Fibroblast of lung (primary cell): ENCODE measurements at regions not wholly inside any gene's neighbourhood (a gene's known extent, or its start where the extent isn't known, plus 50 kb on each side); places are given as distances from the start of the nearest gene placed in this dataset.

Source experiments
- DNase-seq, 2 donors: peaks; one replicate each; pipeline versions ENCODE4 v3.0.0 to v3.0.0-alpha.2; 2010; ENCODE audit warnings: low read depth in 2 of 2
- H2AFZ ChIP-seq: 2 replicates; pipeline ENCODE4 v1.5.1; 2012; ENCODE audit warnings: low read length, control low read depth, inconsistent platforms
- H3K27ac ChIP-seq: 2 replicates; pipeline ENCODE4 v1.5.1; 2011; ENCODE audit warnings: low read length, control low read depth; ENCODE audit not compliant: insufficient read depth
- H3K27me3 ChIP-seq: 2 replicates; pipeline ENCODE4 v1.5.1; 2011; ENCODE audit warnings: mild to moderate bottlenecking, low read length; ENCODE audit not compliant: control insufficient read depth, insufficient read depth
- H3K36me3 ChIP-seq: 2 replicates; pipeline ENCODE4 v1.5.1; 2011; ENCODE audit warnings: low read length; ENCODE audit not compliant: control insufficient read depth, insufficient read depth
- H3K4me1 ChIP-seq: 2 replicates; pipeline ENCODE4 v1.5.1; 2011; ENCODE audit warnings: low read length; ENCODE audit not compliant: control insufficient read depth, insufficient read depth; ENCODE audit errors: extremely low read depth
- H3K4me2 ChIP-seq: 2 replicates; pipeline ENCODE4 v1.5.1; 2011; ENCODE audit warnings: low read length, control low read depth; ENCODE audit not compliant: insufficient read depth; ENCODE audit errors: extremely low read depth
- H3K4me3 ChIP-seq, 4 experiments: fragments of 200-600 bp in 1 of 4; sonication (generic) in 1 of 4; replicated peaks in 1 of 4; 2 replicates each; pipeline ENCODE4 v1.5.1; 2011 to 2016; ENCODE audit warnings: low read length in 4 of 4, low read depth in 3 of 4, mild to moderate bottlenecking in 3 of 4, control low read depth in 2 of 4, inconsistent platforms in 1 of 4, mixed read lengths in 1 of 4; ENCODE audit not compliant: insufficient read depth in 1 of 4; ENCODE audit errors: control extremely low read depth in 1 of 4
- H3K79me2 ChIP-seq: 2 replicates; pipeline ENCODE4 v1.5.1; 2012; ENCODE audit warnings: mild to moderate bottlenecking, low read length, inconsistent platforms; ENCODE audit not compliant: control insufficient read depth, insufficient read depth
- H3K9ac ChIP-seq: 2 replicates; pipeline ENCODE4 v1.5.1; 2011; ENCODE audit warnings: mild to moderate bottlenecking, low read length, control low read depth; ENCODE audit not compliant: insufficient read depth
- H3K9me3 ChIP-seq: 2 replicates; pipeline ENCODE4 v1.5.1; 2012; ENCODE audit warnings: low read depth, low read length; ENCODE audit not compliant: control insufficient read depth, insufficient read depth
- H4K20me1 ChIP-seq: 2 replicates; pipeline ENCODE4 v1.5.1; 2011; ENCODE audit warnings: low read length; ENCODE audit not compliant: control insufficient read depth, insufficient read depth; ENCODE audit errors: extremely low read depth
- CTCF ChIP-seq, 2 donors: IDR thresholded peaks in 1 of 2; conservative IDR thresholded peaks in 1 of 2; 1 replicate in 1 of 2; 2 replicates in 1 of 2; pipeline ENCODE4 v1.5.1; 2011 to 2012; ENCODE audit warnings: low read length in 2 of 2, control low read depth in 1 of 2, inconsistent platforms in 1 of 2, low read depth in 1 of 2, mild to moderate bottlenecking in 1 of 2
- EZH2 ChIP-seq: IDR thresholded peaks from 2 replicates; pipeline ENCODE4 v1.5.1; 2012; ENCODE audit warnings: low read length, control low read depth, mild to moderate bottlenecking; ENCODE audit errors: missing control alignments

GRCh38 chr5:2335733-2336515 lies 415.6 kb downstream of the IRX2 start:
- H3K79me2 ChIP-seq = no peaks in the 10 kb centered on the region
- H3K36me3 ChIP-seq = no peaks in the 10 kb centered on the region
- no peak overlapping the region for H3K4me3 ChIP-seq
- H3K4me2 ChIP-seq = no peak overlapping the region
- H3K4me1 ChIP-seq = no peaks in the 10 kb centered on the region
- no peaks in the 10 kb centered on the region for H3K27me3 ChIP-seq
- H3K9ac ChIP-seq = no peak overlapping the region
- DNase-seq = no peak
- H2AFZ ChIP-seq = no peak overlapping the region
- H3K9me3 ChIP-seq = peaks cover 4% of the 10 kb centered on the region
- H3K27ac ChIP-seq = no peak overlapping the region
- no peaks in the 10 kb centered on the region for H4K20me1 ChIP-seq
- TF ChIP-seq EZH2 = no peak
- no peak for TF ChIP-seq CTCF (conservative IDR thresholded peaks at IDR 0.05 in 1 of 2, IDR thresholded peaks at IDR 0.05 in 1 of 2; ENCODE audit: low read depth in 1 of 2, low read length in 2 of 2)

- Histone ChIP-seq H3K36me3 (no peaks in the 10 kb centered on the region), H3K9me3 (peaks cover 4% of the 10 kb centered on the region), H3K27me3 (no peaks in the 10 kb centered on the region), H3K4me1 (no peaks in the 10 kb centered on the region), H3K9ac (no peak overlapping the region), H2AFZ (no peak overlapping the region), H3K4me3 (no peak overlapping the region), H4K20me1 (no peaks in the 10 kb centered on the region), H3K79me2 (no peaks in the 10 kb centered on the region), H3K27ac (no peak overlapping the region), H3K4me2 (no peak overlapping the region)
- no peak for DNase-seq
- TF ChIP-seq CTCF (conservative IDR thresholded peaks at IDR 0.05 in 1 of 2, IDR thresholded peaks at IDR 0.05 in 1 of 2; ENCODE audit: low read depth in 1 of 2, low read length in 2 of 2) = no peak
- TF ChIP-seq EZH2 = no peak
Observed at GRCh38 chr5:2335125-2335732, 416.2 kb downstream of the IRX2 start.

GRCh38 chr5:2334719-2335118 lies 416.8 kb downstream of the IRX2 start:
- Histone ChIP-seq H2AFZ (no peak overlapping the region), H4K20me1 (no peaks in the 10 kb centered on the region), H3K4me2 (no peak overlapping the region), H3K27ac (no peak overlapping the region), H3K9ac (no peak overlapping the region), H3K4me3 (no peak overlapping the region), H3K27me3 (no peaks in the 10 kb centered on the region), H3K4me1 (no peaks in the 10 kb centered on the region), H3K36me3 (no peaks in the 10 kb centered on the region), H3K9me3 (peaks cover 4% of the 10 kb centered on the region), H3K79me2 (no peaks in the 10 kb centered on the region)
- DNase-seq = no peak
- no peak for TF ChIP-seq EZH2
- no peak for TF ChIP-seq CTCF (conservative IDR thresholded peaks at IDR 0.05 in 1 of 2, IDR thresholded peaks at IDR 0.05 in 1 of 2; ENCODE audit: low read depth in 1 of 2, low read length in 2 of 2)
